Glomerular endothelial cell (primary cell): ENCODE measurements at regions not wholly inside any gene's neighbourhood (a gene's known extent, or its start where the extent isn't known, plus 50 kb on each side); places are given as distances from the start of the nearest gene placed in this dataset.

Experiments
- DNase-seq: peaks from one replicate; pipeline ENCODE4 v3.0.0-alpha.2; 2011; ENCODE audit warnings: low read depth, low spot score; ENCODE audit errors: extremely low read depth

DNA sequence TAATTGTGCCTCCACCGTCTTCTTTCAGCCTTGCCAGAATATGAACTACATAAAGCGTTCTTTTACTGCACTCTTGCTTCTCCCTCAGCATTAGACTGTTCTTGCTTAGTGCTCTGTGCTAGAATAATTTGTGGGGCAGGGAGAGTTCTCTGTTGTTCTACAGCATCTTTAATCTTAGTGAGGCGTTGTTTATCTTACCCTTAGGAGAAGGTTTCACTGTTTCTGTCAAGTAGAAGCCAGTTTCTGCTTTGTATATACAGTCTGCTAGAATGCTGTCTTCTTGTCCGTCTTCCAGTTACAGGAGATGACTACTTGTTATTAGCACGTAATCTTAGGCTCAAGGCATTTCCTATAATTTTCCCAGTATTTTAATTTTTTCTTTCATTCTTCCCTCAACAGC, 458.0 kb downstream of the FLRT2 start:
- DNase-seq: no peak

DNA sequence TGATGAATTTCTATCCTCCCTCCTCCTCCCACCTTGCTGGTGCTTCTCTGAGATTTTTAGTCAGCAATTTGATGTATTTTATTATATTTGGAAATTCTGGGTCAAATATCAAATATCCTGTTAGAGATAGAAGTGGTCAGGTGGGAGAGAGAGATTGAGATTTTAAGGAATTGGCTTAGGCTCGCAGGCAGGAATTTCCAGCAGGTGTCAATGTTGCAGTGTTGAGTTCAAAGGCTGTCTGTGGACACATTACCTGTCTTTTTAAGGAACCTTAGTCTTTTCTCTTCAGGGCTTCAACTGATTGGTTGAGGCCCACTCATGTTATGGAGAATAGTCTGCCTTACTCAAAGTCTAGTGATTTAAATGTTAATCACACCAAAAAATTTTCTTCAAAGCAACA, 457.3 kb downstream of the FLRT2 start:
- no peak for DNase-seq

DNA sequence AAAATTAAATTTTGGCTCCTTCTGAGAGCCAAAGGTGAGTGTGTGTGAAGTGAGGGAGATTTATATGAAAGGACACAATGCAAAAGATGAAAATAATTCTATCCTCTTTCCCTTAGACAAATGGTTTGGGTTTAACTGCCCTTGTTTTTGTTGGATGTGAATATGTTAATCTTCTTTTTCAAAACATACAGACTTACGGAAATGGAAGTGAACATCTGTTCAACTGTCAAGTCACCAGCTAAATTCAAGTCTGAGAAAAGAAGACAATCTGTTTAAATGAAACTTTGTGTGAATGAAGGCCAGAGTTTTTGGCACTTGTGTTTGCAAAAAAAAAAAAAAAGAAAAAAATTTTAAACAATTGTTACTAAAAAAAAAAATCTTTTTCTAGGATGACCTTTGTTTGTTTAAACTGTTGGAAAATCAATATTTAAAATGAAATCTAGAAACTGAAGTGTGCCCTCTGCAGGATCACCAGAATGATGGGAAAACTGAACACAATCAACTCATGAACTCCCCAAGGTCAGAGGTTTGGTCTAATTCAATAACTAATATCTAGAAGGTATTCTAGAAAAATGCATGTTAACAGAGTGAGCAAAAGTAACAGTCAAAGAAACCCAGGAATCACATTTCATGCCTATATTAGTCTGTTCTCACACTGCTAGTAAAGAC, 448.8 kb downstream of the FLRT2 start:
- no peak for DNase-seq

DNA sequence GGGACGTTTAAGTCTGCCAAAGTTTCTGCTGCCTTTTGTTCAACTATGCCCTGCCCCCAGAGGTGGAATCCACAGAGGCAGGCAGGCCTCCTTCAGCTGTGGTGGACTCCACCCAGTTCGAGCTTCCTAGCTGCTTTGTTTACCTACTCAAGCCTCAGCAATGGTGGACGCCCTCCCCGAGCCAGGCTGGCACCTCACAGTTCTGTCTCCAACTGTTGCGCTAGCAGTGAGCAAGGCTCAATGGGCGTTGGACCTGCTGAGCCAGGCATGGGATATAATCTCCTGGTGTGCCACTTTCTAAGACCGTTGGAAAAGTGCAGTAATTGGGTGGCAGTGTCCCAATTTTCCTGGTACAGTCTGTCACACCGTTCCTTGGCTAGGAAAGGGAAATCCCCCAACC, 444.7 kb downstream of the FLRT2 start:
- DNase-seq: no peak

DNA sequence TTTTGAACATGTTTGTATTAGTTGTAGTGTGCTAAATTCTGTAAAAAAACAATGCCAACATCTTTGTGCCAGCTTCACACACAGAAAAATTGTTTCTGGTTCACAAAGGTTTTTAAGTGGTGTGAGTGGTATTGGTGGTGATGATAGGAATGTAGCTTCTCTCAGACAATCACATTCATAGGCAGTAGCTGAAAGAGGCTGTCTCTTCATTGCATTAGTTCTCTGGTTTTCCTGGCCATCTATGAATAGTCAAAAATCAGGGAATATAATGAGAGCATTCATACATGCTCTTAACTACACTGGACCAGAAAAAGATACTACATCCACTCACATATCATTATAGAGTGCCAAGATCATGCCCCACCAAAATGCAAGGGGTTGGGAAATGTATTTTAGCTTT, 433.5 kb downstream of the FLRT2 start:
- DNase-seq: no peak

DNA sequence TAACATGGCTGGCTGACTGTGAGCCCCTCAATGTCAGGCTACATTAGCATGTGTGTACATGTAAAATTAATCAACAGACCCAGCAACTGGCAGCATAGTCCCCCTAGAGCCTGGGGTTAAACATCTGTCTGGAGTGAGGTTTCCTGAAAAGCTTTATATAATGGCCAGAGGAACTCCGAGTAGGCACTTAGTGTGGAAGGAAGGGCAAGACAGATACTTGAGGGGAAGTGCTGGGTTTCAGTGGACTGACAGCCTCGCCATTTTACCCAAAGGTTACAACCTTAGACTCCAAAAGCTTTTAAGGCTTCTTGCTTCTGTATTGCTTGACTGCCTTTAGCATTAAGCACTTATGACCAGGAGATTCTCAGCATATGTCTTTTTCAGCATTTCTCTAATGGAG, 430.8 kb downstream of the FLRT2 start:
- DNase-seq: no peak

DNA sequence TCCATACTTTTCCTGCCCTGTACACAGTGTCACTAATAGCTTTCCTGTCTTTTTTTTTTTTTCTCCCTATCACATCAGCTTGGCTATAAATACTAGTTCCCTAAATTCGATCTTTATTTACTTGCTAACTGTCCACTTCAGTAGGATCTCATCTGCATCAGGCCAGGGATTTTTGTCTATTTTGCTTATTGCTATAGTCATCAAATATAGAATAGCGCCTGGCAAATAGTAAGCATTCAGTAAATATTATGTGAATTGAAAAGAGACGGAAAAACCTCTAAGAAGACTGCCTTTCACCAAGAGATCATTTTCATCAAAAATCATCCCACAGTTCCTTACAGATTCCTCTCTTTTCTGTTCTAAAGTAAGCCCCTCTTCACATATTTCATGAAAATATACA, 429.1 kb downstream of the FLRT2 start:
- no peak for DNase-seq

DNA sequence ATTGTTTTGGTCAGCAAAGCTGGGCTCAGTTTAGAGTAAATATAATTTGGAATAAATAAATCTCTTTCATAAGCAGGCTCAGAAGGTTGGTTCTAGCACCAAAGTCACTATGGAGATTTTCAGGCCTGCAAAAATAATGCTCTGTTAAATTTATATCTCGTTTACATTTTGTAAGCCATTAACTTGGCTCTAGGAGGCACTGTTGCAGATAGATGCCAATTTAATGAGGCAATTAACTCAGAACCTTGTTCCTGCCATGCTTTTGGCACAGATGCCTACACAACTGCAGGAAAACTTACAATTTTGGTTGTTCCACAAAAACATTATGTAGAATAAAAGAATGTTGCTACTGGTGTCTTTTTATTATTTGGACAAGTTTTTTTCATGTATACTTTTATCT, 428.1 kb downstream of the FLRT2 start:
- no peak for DNase-seq

DNA sequence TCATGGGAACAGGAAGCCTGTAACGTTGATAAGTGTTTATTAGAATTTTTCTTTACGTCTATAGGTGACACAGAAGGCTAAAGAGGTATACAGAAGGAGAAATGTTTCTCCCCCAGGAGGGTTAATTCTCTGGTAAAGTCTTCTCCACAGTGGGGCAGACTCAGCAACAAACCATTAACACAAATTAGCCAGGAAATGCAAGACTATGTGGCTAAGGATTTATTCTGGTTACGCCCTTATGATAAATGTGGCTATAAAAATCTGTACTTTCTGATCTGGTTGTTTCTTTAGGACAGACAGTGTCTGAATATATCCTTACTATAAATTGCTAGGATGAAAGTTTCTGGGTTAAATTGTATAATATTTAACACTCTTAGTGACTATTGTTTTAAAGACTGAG, 423.3 kb downstream of the FLRT2 start:
- no peak for DNase-seq

DNA sequence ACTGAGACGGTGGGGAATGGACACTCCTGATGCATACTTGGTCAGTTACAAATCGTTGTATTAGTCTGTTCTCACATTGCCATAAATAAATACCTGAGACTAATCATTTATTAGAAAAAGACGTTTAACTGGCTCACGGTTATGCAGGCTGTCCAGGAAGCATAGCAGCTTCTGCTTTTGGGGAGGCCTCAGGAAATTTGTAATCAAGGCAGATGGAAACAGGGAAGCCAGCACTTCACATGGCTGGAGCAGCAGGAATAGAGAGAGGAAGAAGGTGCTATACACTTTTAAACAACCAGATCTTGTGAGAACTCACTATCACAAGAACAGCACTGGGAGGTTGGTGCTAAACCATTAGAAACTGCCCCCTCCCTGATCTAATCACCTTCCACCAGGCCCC, 418.2 kb downstream of the FLRT2 start:
- no peak for DNase-seq

DNA sequence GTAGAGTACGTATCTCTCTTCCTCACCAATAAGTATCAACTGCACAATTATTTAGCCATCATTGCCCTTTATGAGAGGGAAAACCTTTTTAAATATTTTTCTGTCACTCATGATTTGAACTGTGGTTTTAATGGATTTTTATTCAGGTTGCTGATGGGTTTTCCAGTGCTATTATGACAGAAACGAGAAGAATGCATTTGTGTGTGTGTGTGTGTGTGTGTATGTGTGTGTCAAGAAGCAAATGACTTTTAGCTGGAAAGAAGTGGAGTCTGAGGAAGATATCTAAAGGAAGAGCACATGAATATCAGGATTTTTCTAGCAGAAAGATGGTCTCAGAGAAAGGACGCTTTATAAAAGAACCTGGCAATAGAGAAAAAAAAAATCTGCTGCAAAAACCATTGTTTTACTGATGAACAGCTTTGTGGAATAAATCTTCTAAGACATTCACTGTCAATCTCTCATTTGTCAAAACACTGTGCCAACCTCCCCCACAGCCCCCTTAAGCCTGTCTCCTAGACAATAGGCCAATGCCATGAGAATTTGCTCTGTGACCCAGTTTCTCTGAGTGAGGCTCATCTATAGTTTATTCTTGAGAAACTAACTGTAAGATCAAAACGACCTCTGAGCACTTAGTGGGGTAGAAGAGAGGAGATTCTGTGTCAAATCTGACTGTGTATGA, 417.7 kb downstream of the FLRT2 start:
- no peak for DNase-seq

DNA sequence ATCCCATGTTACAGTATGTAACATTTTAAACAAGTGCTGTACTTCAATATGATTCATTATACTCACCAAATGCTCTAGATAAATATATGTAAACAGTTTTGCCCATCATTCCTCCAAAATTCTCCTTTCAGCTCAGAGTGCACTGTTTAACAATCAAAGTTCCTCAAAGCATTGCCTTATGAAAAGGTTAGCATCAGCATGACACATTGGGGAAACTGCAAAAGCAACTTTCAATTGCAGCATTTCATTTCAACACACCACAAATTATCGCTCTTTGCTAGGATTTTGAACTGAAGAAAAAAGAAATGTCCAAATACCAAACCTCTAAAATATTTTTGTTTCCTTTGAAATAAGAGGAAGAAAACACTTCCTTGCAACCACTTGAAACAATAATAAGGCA, 413.2 kb downstream of the FLRT2 start:
- no peak for DNase-seq

DNA sequence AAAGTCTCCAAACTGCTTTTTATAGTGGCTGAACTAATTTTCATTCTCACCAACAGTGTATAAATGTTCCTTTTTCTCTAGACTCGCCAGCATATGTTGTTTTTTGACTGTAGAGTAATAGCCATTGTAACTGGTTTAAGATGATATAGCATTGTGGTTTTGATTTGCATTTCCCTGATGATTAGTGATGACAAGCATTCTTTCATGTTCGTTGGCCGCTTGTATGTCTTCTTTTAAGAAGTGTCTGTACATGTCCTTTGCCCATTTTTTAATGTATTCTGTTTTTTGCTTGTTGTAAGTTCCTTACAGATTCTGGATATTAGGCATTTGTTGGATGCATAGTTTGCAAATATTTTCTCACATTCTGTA, 404.9 kb downstream of the FLRT2 start:
- DNase-seq: no peak

DNA sequence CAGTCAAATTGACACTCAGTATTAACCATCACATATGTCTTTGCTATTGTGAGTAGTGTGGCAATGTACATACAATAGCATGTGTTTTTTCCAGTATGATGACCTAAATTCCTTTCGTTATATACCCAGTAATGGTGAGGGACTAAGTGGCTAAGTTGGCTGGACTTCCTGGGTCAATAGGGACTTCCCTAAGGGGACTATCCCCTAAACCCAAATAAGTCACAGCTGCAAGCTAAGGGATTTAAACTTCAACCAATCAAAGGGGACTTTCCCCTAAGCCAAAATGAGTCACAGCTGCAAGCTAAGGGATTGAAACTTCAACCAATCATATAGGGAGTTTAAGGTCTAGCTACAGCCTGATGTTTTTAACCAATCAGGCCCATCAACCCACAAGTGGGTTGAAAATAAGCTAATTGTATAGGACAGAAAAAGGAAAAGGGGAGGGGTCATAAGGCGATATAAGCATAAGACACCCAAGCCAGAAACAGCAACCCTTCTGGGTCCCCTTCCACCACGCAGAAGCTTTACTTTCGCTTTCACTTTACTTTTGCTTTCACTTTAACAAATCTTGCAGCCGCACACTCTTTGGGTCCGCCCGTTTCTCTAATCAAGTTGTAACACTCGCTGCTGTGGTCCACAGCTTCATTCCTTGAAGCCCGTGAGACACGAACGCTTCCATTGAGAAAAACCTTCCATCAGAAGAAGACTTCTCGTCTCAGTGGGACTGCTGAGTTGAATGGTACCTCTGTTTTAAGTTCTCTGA, 404.4 kb downstream of the FLRT2 start:
- no peak for DNase-seq

DNA sequence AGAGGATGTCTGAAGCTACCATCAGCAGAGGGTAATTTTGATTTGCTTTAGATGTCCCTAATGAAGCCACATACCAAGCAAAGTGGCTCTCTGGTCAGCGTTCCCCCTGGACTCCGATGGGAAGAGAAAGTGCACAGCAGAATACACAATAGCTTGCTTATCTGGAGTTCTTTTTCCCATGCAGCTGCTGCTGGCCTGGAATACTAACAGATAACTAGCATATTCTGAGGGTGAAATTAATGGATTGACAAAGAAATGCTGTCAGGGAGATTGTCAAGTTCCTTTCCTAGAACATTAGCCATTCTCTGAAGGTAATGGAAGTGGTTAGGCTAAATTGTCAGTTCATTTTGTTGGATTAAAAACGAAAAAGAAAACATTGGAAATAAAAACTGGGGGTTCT, 391.3 kb downstream of the FLRT2 start:
- no peak for DNase-seq

DNA sequence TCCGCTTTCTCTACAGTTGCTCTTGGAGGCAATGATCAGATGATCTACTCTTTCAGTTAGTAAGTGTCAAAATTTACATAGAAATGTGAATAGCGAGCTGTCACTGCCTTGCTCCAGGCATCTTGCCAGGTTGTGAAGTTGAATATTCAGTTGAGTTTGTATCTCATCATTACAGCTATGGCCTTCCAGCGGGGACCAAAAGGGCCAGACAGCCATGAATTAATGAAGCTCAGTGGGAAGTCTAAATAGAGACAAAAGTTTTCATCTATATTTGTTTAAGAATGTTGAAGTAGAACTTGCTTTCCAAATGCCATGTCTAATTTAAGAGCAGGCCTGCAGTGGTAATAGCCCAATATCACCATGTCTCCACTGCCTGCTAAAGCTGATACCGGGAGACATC, 387.8 kb downstream of the FLRT2 start:
- no peak for DNase-seq

DNA sequence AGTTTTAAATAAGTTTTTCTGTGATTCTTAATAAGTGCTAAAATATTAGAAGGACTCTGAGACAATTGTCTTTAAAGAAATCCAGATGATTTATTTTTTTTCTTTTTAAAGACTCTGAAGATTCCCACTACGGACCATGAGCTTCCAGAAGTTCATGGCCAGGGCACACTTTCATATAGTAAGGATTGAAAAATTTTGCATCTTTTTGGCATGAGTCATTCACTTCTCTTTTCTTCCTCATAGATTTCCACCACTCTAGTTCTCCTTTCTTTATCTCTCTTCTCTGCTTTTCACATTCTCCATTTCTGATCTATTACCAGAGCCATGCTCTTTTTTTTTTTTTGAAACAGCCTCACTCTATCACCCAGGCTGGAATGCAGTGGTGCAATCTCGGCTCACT, 385.8 kb downstream of the FLRT2 start:
- DNase-seq: no peak

DNA sequence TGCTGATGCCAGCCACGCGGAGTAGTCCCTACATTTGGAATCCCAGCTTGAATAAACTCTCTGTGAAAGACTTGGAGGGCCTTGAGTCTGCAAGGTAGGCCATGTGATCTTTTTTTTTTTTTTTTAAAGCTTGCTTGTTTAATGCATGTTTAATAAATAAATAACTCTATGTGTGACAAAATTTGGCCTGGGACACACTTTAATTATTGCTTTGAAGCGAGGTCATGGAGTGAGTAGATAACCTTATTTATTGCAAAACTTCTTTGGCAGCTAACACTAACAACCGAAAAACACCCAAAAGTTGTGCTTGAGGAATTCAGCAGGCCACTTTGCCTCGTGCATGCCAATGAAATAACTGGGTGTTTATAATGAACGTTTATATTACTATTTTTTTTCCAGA, 382.2 kb downstream of the FLRT2 start:
- no peak for DNase-seq

DNA sequence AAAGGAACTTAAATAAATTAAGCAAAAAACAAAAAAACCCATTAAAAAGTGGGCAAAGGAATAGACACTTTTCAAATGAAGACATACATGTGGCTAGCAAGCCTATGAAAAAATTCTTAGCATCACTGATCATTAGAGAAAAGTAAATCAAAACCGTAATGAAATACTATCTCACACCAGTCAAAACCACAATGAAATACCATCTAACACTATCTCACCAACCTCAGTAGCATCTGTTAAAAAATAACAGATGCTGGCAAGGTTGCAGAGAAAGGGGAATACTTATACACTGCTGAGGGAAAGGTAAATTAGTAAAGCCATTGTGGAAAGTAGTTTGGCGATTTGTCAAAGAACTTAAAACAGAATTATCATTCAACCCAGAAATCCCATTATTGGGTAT, 381.1 kb downstream of the FLRT2 start:
- DNase-seq: no peak

DNA sequence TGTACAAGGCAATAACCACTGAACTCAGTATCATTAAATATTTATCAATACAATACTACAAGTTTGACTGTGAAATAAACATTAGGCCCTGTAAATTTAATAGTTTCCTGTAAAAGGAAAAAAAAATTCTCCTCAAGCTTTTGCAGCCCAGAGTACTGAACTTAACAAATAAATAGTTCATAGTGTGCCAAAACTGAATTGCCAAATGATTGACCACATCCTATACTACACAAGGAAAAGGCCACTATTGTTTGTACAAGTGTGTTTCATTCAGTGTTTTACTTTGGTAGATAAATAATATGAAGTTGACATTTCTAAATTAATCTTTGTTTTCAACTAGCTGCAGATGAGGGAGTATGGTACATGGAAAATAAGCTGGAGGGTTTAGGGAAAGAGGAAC, 379.6 kb downstream of the FLRT2 start:
- no peak for DNase-seq

DNA sequence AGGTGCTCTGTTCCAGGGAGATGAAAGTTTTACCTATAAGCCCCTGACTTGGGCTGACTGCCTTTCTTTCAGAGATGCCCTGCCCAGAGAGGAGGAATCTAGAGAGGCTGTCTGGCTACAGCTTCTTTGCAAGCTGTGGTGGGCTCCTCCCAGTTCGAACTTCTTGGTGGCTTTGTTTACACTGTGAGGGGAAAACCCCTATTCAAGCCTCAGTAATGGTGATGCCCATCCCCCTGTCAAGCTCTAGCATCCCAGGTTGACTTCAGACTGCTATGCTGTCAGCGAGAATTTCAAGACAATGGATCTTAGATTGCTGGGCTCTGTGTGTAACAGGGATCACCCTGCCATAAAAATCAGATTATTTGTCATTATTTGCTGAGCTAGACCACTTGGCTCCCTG, 377.6 kb downstream of the FLRT2 start:
- DNase-seq: no peak

DNA sequence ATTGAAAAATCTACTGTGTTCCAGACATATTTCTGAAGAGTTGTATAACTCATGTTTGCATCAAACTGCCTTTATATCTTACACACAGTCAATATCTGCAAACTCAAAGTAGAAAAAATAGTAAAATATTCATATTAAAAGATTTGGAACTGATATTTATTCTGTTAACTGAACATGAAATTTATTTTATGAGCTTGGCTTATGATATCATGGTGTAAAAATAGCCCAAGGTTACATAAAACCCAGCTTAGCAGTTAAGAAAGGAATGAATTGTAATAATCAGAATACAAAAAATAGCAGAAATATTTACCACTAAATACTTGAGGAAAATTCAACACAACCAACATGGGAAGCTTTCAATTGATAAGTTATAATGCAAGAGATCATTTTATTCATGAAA, 367.9 kb downstream of the FLRT2 start:
- DNase-seq: no peak
